ENCODE measurements at regions not wholly inside any gene's neighbourhood (a gene's known extent, or its start where the extent isn't known, plus 50 kb on each side); places are given as distances from the start of the nearest gene placed in this dataset.
A peak's percentile ranks its signal among the peaks of the same experiment; 100 is the strongest.

DNA sequence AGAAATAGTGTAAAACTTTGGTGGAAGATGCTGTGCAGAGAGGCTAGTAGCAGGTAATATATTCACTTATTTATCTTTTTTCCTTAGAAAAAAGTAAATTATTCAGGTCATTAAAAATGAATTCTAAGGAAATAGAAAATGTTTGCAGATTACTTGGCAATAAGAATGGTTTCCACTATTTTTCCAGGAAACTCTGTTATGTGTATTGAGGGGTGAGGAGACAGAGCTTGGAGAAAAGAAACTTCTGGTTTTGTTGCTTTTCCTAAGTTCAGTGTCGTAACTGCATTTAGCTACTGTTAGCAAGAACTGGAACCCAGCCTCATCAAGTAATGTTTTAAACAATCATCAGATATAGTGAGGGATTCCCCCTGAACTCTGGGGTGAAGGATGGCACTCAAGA, 79.2 kb upstream of the SMLR1 start:
- ATAC-seq (replicated peaks in 6 of 8): no peak
- WGBS, 10 experiments: 33 to 100% (median 94%) methylated on average over 1 of the region's 1 CpG; no CpG with 5 or more reads in 2 of the 10 experiments
- H3K4me3 ChIP-seq: no peak overlapping the region
- in situ Hi-C loops (cut with MboI; ENCODE audit: low pct_unique_long_range_greater_than_20kb in 2 of 9, low sequenced_read_pairs in 9 of 9, unreplicated experiment in 9 of 9): no loop called here
- H3K4me1 ChIP-seq (replicated peaks in 1 of 2): peaks cover 2 to 14% of the 10 kb centered on the region in 2 donors
- H3K27ac ChIP-seq: no peak overlapping the region

DNA sequence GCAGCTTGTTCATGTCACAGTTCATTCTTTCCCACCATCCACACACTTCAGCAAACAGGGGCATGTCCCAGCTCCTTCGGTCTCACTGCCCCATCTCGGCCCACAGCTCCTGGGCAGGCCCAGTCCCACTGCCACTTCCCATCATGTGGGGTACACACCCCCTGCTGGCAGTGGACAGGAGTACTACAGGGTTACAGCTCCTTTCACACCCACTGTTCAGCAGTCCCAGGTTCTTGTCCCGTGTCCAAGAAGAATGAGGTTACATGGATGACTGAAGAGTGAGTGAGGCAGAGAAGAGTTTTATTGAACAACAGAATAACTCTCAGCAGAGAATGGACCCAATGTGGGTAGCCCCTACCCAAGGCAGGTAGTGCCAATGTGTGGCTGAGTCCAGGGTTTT, 77.8 kb upstream of the SMLR1 start:
- Histone ChIP-seq H3K4me1 (replicated peaks in 1 of 2) (peaks cover 2 to 14% of the 10 kb centered on the region in 2 donors), H3K27ac (no peak overlapping the region), H3K4me3 (no peak overlapping the region)
- ATAC-seq (replicated peaks in 6 of 8): peak in 1 of 8 experiments; percentile 23
- in situ Hi-C loops (cut with MboI; ENCODE audit: low pct_unique_long_range_greater_than_20kb in 2 of 9, low sequenced_read_pairs in 9 of 9, unreplicated experiment in 9 of 9): no loop called here
- 80 to 100% (median 92%) methylated on average over 1 to 2 of the region's 3 CpGs; no CpG with 5 or more reads in 7 of the 10 experiments for WGBS, 10 experiments

DNA sequence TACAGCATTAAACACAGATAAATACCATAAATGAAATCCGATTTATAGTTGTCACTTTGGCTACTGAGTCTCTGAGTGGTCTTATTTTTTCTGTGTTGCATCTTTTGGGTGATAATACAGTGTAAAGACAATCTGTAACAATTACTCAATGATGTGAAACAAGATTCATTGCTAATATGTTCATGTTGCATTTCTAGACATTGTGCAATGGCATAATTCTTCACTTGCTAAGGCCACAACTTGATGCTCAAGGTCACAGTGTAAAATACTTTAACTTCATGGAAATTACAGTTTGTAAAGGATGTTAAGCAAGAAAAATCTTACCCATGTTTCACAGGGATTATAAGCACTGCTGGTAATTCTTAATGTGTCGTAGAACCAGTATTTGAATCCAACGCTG, 74.9 kb upstream of the SMLR1 start:
- ATAC-seq (replicated peaks in 6 of 8): peak in 3 of 8 experiments; percentile 49 to 71 (median 51)
- 72 to 100% (median 83%) methylated on average over 1 to 3 of the region's 3 CpGs; no CpG with 5 or more reads in 1 of the 10 experiments for WGBS, 10 experiments
- no peak overlapping the region for H3K4me3 ChIP-seq
- peaks cover 0 to 19% of the 10 kb centered on the region in 2 donors for H3K4me1 ChIP-seq (replicated peaks in 1 of 2)
- in situ Hi-C loops (cut with MboI; ENCODE audit: low pct_unique_long_range_greater_than_20kb in 2 of 9, low sequenced_read_pairs in 9 of 9, unreplicated experiment in 9 of 9): no loop called here
- no peak overlapping the region for H3K27ac ChIP-seq

DNA sequence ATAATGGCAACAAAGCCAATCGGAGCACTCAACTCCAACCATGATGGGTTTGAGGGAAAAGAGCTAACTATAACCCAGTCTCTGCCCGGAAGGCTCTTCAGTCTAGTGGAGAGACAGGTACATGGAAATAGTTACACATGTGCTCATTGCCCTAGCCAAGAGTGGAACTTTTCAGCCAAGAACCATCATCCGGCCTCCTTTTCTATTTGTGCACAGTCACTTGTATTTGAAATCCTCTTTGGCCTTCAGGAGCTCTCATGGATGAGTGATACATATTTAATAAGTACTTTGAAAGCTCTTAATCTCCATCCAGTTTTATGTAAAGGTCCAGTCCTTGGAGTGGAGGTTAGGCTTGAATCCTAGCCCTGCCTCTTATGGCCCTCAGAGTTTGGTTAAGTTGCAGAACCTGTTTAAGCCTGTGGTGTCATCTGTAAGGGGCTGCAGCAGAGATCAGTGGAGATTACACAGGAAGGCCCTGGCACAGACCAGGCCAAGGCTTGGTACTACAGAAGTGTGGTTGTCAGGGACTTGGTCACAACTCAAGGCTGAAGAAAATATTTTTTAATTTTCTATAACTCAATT, 72.3 kb upstream of the SMLR1 start:
- WGBS, 10 experiments: 60 to 100% (median 94%) methylated on average over 1 to 3 of the region's 3 CpGs
- no peak for ATAC-seq (replicated peaks in 6 of 8)
- in situ Hi-C loops (cut with MboI; ENCODE audit: low pct_unique_long_range_greater_than_20kb in 2 of 9, low sequenced_read_pairs in 9 of 9, unreplicated experiment in 9 of 9): no loop called here
- Histone ChIP-seq H3K4me1 (replicated peaks in 1 of 2) (peaks cover 0 to 19% of the 10 kb centered on the region in 2 donors), H3K27ac (no peak overlapping the region), H3K4me3 (no peak overlapping the region)

DNA sequence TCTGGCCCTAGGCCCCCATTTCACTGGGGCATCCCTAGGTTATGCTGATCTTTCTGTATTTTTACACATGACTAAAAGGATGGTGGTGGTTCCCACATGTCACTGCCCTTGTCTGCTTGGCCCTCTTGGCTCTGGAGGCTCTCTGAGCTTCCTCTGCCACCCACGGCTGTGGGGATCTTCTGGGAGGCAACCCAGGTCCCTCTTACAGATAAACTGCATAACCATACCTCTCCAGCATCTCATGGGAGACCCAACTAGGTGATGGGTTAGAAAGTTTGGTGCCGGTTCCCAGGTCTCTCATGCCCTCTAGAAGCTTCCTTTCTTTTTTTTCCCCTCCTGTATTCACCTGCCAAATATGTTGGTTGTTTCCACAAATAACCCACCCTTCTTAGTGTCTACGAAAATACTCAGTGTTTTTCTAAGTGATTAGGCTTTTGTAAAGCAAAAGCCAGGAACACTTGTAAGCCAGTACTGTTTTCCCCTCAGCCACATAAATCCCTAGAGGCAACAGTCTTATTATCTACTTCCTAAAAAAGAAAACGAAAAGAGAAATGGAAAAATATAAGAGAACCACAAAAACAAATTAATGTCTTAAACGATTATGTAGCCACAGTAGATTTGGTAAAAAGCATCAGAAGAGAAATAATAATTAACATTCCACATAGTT, 71.7 kb upstream of the SMLR1 start:
- no peak overlapping the region for H3K27ac ChIP-seq
- ATAC-seq (replicated peaks in 6 of 8): no peak
- no peak overlapping the region for H3K4me3 ChIP-seq
- in situ Hi-C loops (cut with MboI; ENCODE audit: low pct_unique_long_range_greater_than_20kb in 2 of 9, low sequenced_read_pairs in 9 of 9, unreplicated experiment in 9 of 9): no loop called here
- H3K4me1 ChIP-seq (replicated peaks in 1 of 2): peaks cover 0 to 19% of the 10 kb centered on the region in 2 donors
- WGBS, 10 experiments: 37 to 91% (median 79%) methylated on average over 1 to 4 of the region's 5 CpGs

DNA sequence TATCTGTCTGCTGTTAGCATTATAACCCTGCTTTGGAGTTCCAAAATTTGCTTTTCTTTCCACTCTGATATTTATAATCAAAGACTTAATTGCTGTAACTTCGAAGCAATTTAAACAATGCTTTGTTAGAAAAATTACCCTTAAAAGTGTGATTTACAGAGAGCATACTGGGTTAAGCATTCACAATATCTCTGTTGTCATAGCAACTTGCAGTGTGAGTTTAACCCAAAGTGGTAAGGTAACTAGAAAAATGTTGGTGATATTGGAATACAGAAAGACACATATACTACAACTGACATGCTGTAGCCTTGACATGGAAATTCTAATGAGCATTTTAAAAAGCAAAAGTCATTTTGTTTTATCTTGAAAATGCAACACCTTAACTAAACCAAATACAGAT, 70.4 kb upstream of the SMLR1 start:
- WGBS, 10 experiments: 42 to 100% (median 76%) methylated on average over 1 of the region's 1 CpG; no CpG with 5 or more reads in 2 of the 10 experiments
- no peak for ATAC-seq (replicated peaks in 6 of 8)
- H3K27ac ChIP-seq: no peak overlapping the region
- H3K4me3 ChIP-seq: no peak overlapping the region
- peaks cover 0 to 16% of the 10 kb centered on the region in 2 donors for H3K4me1 ChIP-seq (replicated peaks in 1 of 2)
- in situ Hi-C loops (cut with MboI; ENCODE audit: low pct_unique_long_range_greater_than_20kb in 2 of 9, low sequenced_read_pairs in 9 of 9, unreplicated experiment in 9 of 9): no loop called here

DNA sequence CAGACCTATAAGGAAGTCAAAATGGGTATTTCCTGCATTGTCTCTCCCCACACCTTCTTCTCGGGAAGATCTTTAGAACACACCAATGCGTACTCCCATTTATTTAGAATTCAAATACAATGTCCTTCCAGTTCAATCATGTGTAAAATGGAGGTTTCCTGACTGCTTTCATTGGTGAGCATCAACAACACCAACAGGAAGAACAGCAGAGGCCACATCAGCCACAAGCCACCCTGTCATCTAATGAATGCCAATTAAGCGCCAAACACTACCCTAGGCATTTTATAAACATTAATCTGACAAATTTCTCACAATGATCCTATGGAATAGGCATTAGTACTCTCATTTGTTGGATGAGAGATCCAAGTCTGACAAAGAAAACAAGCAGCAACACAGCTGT, 68.4 kb upstream of the SMLR1 start:
- 67 to 100% (median 100%) methylated on average over 1 to 3 of the region's 3 CpGs; no CpG with 5 or more reads in 1 of the 10 experiments for WGBS, 10 experiments
- in situ Hi-C loops (cut with MboI; ENCODE audit: low pct_unique_long_range_greater_than_20kb in 2 of 9, low sequenced_read_pairs in 9 of 9, unreplicated experiment in 9 of 9): no loop called here
- Histone ChIP-seq H3K4me1 (replicated peaks in 1 of 2) (peaks cover 0 to 8% of the 10 kb centered on the region in 2 donors), H3K4me3 (no peak overlapping the region), H3K27ac (no peak overlapping the region)
- no peak for ATAC-seq (replicated peaks in 6 of 8)

DNA sequence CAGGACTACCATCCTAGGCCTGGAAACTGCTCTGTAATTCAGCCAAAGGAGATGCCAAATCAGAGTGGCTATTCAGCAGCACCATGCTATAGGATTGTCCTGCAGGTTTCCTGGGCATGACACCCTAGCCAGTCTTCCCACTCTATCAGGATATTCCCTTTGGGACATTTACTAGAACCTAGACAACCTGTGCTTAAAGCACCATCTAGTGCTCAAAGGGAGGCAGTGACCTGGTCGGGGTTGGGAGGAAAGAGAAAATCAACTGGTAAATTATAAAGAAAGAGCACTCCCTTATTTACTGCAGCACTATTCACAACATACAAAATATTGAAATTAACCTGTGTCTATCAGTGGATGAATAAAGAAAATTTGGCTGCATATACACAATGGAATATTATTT, 67.2 kb upstream of the SMLR1 start:
- 20 to 80% (median 57%) methylated on average over 1 of the region's 1 CpG; no CpG with 5 or more reads in 3 of the 10 experiments for WGBS, 10 experiments
- no peak overlapping the region for H3K4me3 ChIP-seq
- peak in 3 of 8 experiments; percentile 70 to 89 (median 86) for ATAC-seq (replicated peaks in 6 of 8)
- peaks cover 0 to 8% of the 10 kb centered on the region in 2 donors for H3K4me1 ChIP-seq (replicated peaks in 1 of 2)
- H3K27ac ChIP-seq: no peak overlapping the region
- in situ Hi-C loops (cut with MboI; ENCODE audit: low pct_unique_long_range_greater_than_20kb in 2 of 9, low sequenced_read_pairs in 9 of 9, unreplicated experiment in 9 of 9): no loop called here

DNA sequence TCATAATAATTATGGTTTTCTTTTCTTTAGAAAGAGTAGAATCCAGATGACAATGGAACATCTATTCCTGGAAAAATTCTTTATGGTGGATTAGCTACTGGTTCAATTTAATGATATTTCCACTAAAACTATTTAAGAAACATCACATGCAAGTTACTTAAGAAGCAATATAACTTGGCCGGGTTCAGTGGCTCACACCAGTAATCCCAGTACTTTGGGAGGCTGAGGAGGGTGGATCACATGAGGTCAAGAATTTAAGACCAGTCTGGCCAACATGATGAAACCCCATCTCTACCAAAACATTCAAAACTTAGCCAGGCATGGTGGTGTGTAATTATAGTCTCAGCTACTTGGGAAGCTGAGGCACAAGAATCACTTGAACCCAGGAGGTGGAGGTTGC, 65.9 kb upstream of the SMLR1 start:
- ATAC-seq (replicated peaks in 6 of 8): no peak
- in situ Hi-C loops (cut with MboI; ENCODE audit: low pct_unique_long_range_greater_than_20kb in 2 of 9, low sequenced_read_pairs in 9 of 9, unreplicated experiment in 9 of 9): no loop called here
- no peak overlapping the region for H3K4me3 ChIP-seq
- 83 to 100% (median 100%) methylated on average over 1 of the region's 1 CpG; no CpG with 5 or more reads in 5 of the 10 experiments for WGBS, 10 experiments
- peaks cover 0 to 8% of the 10 kb centered on the region in 2 donors for H3K4me1 ChIP-seq (replicated peaks in 1 of 2)
- H3K27ac ChIP-seq: no peak overlapping the region

DNA sequence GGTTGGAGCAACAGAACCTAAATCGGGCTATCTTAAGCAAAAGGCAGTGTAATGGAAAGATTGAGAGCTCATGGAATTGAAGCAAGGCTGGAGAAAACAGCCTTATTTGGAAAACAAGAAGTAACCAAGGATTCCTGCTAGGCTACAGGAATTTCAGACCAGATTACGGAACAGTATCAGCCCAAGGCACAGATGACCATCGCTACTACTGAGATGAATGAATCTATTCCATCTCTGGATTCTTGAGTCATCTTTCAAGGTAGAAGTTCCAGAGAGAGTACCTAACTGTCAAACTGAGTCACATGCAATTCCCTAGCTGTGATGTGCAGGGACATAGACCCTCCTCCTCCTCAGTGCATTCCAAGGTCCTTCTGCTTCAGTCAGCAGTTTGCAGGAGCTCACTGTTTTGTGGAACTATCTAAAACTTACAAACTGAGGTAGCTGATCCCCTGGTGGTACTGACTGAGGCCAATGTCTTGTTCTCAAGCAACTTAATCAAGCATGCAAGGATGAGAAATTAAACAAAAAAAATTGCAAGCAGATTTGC, 62.0 kb upstream of the SMLR1 start:
- WGBS, 10 experiments: 0 to 100% (median 90%) methylated on average over 1 to 3 of the region's 3 CpGs; no CpG with 5 or more reads in 1 of the 10 experiments
- H3K4me1 ChIP-seq (replicated peaks in 1 of 2): no peaks in the 10 kb centered on the region
- H3K27ac ChIP-seq: no peak overlapping the region
- in situ Hi-C loops (cut with MboI; ENCODE audit: low pct_unique_long_range_greater_than_20kb in 2 of 9, low sequenced_read_pairs in 9 of 9, unreplicated experiment in 9 of 9): no loop called here
- no peak for ATAC-seq (replicated peaks in 6 of 8)
- H3K4me3 ChIP-seq: no peak overlapping the region

DNA sequence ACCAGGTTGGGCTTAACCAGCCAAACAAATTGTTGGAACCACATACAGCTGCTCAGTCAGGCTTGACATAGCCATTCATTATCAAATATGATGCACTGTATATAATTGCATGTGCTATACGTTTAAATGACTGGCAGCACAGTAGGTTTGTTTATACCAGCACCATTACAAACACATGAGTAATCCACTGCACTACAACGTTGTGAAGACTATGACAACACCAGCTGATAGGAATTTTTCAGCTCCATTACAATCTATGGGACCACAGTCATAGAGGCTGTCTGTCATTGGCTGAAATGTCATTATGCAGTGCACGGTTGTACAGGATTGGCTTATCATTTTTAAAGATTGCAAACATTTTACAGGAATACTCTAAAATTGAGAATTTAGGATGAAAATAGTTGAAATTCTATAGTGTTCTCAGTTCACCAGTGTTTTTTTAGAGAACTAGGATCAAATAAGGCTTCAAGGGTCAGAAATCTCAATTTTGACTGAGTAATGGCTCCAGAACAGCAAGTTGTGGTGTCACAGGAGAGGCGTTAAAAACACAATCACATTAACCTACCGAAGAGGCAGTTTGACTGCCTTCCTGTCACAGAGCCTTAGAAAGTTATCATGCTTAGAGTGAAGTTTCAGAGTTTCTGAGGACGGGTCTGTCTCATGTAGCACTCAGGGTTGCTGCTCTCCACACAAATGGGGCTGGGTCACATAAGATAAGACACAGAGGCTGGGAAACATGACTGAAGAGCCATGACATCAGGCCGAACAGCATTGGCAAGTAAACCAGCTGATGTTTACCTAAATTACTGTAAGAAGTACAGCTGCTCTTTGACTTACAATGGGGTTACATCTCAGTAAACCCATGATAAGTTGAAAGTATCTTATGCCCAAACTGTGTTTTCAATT, 60.7 kb upstream of the SMLR1 start:
- in situ Hi-C loops (cut with MboI; ENCODE audit: low pct_unique_long_range_greater_than_20kb in 2 of 9, low sequenced_read_pairs in 9 of 9, unreplicated experiment in 9 of 9): no loop called here
- no peak overlapping the region for H3K27ac ChIP-seq
- 36 to 94% (median 81%) methylated on average over 1 to 7 of the region's 7 CpGs; no CpG with 5 or more reads in 1 of the 10 experiments for WGBS, 10 experiments
- no peaks in the 10 kb centered on the region for H3K4me1 ChIP-seq (replicated peaks in 1 of 2)
- ATAC-seq (replicated peaks in 6 of 8): no peak
- no peak overlapping the region for H3K4me3 ChIP-seq

DNA sequence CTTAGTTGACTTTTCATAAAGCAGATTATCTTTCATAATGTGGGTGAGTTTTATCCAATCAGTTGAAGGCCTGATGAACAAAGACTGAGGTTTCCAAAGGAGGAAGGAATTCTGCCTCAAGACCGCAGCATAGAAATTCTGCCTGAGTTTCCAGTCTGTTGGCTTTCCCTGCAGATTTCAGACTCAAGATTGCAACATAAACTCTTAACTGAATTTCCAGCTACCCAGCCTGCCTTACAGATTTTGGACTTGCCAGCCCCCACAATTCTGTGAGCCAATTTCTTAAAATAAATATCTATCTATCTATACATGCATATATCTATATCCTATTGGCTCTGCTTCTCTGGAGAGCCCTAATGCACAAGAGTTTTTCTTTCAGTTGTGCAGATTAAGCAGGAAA, 57.3 kb upstream of the SMLR1 start:
- ATAC-seq (replicated peaks in 6 of 8): no peak
- 75 to 100% (median 95%) methylated on average over 1 of the region's 1 CpG; no CpG with 5 or more reads in 4 of the 10 experiments for WGBS, 10 experiments
- in situ Hi-C loops (cut with MboI; ENCODE audit: low pct_unique_long_range_greater_than_20kb in 2 of 9, low sequenced_read_pairs in 9 of 9, unreplicated experiment in 9 of 9): no loop called here
- Histone ChIP-seq H3K4me3 (no peak overlapping the region), H3K4me1 (replicated peaks in 1 of 2) (no peaks in the 10 kb centered on the region), H3K27ac (no peak overlapping the region)

DNA sequence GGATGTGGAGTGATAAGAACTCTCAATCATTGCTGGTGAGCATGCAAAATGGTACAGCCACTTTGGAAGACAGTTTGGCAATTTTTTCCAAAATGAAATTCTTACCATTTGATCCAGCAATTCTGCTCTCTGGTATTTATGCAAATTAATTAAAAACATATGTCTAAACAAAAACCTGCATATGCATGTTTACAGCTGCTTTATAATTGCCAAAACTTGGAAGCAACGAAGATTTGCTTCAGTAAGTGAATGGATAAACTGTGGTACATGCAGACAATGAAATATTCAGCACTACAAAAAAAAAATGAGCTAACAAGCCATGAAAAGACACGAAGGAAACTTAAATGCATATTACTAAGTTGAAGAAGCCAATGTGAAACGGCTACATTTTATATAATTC, 55.5 kb upstream of the SMLR1 start:
- H3K4me1 ChIP-seq (replicated peaks in 1 of 2): no peaks in the 10 kb centered on the region
- H3K27ac ChIP-seq: no peak overlapping the region
- WGBS, 10 experiments: 0 to 82% (median 55%) methylated on average over 3 of the region's 3 CpGs; no CpG with 5 or more reads in 1 of the 10 experiments
- H3K4me3 ChIP-seq: no peak overlapping the region
- in situ Hi-C loops (cut with MboI; ENCODE audit: low pct_unique_long_range_greater_than_20kb in 2 of 9, low sequenced_read_pairs in 9 of 9, unreplicated experiment in 9 of 9): no loop called here
- ATAC-seq (replicated peaks in 6 of 8): peak in 3 of 8 experiments; percentile 36 to 61 (median 48)
